Activated gamma-delta T cell treated with anti-CD3 and anti-CD28 coated beads, Interleukin-2, amount 50 U/mL, for 16 hours (primary cell): ENCODE measurements at regions not wholly inside any gene's neighbourhood (a gene's known extent, or its start where the extent isn't known, plus 50 kb on each side); places are given as distances from the start of the nearest gene placed in this dataset.
A peak's percentile ranks its signal among the peaks of the same experiment; 100 is the strongest.
"Not testable (repeated sequence)": the region's sequence is repeated elsewhere in the genome, so short reads cannot be mapped to it uniquely, and the experiment has no call there.

Source experiments
- DNase-seq: peaks from one replicate; pipeline ENCODE4 v3.0.0-alpha.2; 2020; ENCODE audit warnings: low read depth

- no peak for DNase-seq
These were observed 436.7 kb downstream of the DAD1 start for GRCh38 chr14:22152161-22152870.

GRCh38 chr14:22151121-22151520, 437.9 kb downstream of the DAD1 start:
- no peak for DNase-seq

GRCh38 chr14:22149058-22149457, 440.0 kb downstream of the DAD1 start:
- no peak for DNase-seq

GRCh38 chr14:22147716-22148115, 441.3 kb downstream of the DAD1 start:
- no peak for DNase-seq

GRCh38 chr14:22143363-22143762, 445.7 kb downstream of the DAD1 start:
- DNase-seq, result no peak

- no peak for DNase-seq
These were observed 448.4 kb downstream of the DAD1 start for GRCh38 chr14:22140633-22141032.

- no peak for DNase-seq
These were observed 457.1 kb downstream of the DAD1 start for GRCh38 chr14:22131749-22132476.

- DNase-seq, result no peak
These were observed 450.5 kb upstream of the OR4E1 start for GRCh38 chr14:22124073-22124613.

GRCh38 chr14:22122829-22123560, 449.4 kb upstream of the OR4E1 start:
- no peak for DNase-seq

- no peak for DNase-seq
These were observed 448.7 kb upstream of the OR4E1 start for GRCh38 chr14:22122227-22122818.

- no peak for DNase-seq
These were observed 445.4 kb upstream of the OR4E1 start for GRCh38 chr14:22118899-22119477.

- no peak for DNase-seq
These were observed 439.8 kb upstream of the OR4E1 start for GRCh38 chr14:22113401-22113800.

GRCh38 chr14:22112004-22112403, 438.4 kb upstream of the OR4E1 start:
- no peak for DNase-seq

GRCh38 chr14:22107753-22108152, 434.1 kb upstream of the OR4E1 start:
- no peak for DNase-seq

- DNase-seq, result no peak
These were observed 433.4 kb upstream of the OR4E1 start for GRCh38 chr14:22106700-22107697.

GRCh38 chr14:22105624-22106006, 432.0 kb upstream of the OR4E1 start:
- no peak for DNase-seq

- DNase-seq, result no peak
These were observed 431.5 kb upstream of the OR4E1 start for GRCh38 chr14:22105006-22105623.

- DNase-seq, result not testable (repeated sequence)
These were observed 427.1 kb upstream of the OR4E1 start for GRCh38 chr14:22100764-22101120.

GRCh38 chr14:22099942-22100763, 426.5 kb upstream of the OR4E1 start:
- peak; percentile 39 for DNase-seq
